Activated naive CD8-positive, alpha-beta T cell treated with anti-CD3 and anti-CD28 coated beads, Interleukin-2, amount 50 U/mL, for 16 hours (primary cell): ENCODE measurements at regions not wholly inside any gene's neighbourhood (a gene's known extent, or its start where the extent isn't known, plus 50 kb on each side); places are given as distances from the start of the nearest gene placed in this dataset.

Source experiments
- DNase-seq: peaks from one replicate; pipeline ENCODE4 v3.0.0-alpha.2; 2020; ENCODE audit warnings: low read depth, low spot score

DNA sequence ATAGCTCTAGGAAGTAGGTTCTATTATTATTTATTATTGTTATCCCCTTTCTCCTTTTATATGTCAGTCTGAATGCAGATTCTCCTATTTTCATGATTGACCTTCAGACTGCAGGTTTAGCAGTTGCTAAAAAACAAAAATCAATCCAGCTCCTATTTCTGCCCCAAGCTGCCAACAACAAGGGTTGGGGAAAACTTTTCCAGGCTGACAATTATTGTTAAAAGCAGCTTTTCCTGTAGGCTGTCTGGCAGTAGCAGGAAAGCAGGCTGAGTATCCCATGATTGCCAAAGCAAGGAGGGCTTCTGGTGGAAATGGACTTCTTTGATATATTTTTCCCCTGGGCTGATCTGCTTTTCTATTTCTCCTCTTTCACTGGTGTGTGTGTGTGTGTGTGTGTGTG, 78.0 kb upstream of the CTLA4 start:
- DNase-seq = no peak

DNA sequence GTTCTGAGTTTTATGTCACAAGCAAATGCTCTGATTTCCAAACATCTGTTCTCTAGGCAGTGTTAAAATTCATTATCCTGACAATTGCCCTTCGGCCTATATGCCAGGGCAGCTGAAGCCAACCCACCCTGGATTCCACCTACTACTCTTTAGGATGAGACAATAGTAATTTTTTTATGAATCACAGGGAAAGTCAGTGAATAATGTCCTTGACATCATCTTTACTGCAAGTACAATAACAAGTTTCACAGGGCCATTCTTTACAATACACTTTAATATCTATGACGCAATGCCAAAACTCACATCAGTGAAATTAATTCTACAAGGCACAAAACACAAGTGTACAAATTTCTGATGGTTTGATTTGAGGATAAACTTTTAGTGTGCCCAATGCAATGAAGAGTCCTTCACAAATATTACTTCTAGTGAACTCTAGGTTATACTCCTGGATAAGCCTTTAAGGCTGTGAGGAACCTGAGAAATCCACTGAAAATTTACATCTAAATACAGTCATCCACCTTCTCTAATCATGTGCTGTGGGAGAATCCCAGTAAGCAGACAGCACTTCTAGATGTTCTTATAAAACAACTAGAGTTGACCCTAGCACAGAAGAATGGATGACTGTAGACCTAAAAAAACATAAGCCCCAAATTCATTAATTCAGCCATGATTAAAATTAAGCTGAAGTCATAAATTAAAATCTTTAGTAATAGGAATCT, 77.3 kb upstream of the CTLA4 start:
- DNase-seq = no peak

DNA sequence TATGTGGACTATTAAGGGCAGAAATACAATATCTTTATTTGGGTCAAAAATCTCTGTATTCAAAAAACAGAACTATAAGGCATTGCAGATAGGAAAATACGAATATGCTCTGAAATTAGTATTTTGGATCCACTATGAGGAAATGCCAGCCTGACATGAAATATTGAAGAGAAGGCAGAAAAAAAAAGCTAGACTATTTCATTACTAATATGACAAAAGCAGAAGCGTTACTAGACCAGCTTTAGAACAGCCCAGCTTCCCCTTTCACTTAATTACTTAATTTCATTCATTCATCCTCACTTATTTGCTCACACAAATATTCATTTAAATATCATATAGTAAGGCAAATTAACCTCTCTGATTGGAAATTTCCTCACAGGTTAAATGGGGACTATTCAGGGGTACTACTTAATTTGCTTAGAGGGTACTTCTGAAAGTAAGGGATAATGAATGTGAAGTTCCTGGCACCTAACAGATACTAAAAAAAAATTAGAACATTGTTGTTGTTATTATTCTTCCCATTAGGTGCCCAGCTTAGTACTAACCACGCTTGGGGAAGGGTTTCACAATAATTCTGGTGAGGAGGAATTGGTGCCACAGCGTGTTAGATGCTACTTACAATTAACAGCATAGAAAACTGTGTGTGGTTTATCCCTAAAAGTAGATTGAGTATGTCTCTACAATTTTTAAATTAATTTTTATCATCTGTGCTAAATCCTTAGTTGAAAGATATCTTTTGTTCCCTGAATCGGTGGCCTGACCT, 71.1 kb upstream of the CTLA4 start:
- no peak for DNase-seq

DNA sequence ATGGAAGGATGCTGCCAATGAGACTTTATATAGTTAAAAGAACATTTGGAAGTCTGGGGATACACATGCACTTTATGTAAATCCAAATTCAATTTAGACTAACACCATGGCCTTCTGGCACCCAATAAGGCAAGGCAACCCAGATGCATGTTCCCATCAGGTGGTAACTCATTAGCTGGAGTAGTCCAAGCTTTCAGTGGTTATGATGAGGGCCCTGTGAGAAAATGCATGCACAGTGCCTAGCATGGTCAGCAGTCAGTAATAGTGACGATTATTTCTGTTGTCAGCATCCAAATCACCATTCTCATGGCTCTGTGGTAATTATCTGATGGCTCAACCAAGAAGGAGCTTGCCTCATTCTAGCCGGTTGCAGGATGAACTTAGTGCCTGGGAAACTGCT, 70.3 kb upstream of the CTLA4 start:
- no peak for DNase-seq

DNA sequence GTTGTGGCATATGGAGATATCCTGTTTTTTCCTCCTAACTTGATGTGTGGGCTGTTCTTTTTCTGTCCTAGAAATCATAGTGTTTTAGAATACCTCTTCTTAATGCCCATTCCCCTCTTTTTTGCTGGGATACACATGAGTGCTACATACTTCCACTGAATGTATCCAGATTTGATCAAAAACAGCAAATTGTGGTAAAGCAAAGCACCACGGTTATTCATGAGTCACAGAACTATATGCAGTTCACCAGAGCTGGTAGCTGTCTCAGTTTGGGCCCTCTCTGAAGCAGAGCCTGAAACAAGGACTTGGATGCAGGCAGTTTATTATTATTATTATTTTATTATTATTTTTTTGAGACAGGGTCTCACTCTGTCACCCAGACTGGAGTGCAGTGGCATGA, 69.9 kb upstream of the CTLA4 start:
- DNase-seq = no peak

DNA sequence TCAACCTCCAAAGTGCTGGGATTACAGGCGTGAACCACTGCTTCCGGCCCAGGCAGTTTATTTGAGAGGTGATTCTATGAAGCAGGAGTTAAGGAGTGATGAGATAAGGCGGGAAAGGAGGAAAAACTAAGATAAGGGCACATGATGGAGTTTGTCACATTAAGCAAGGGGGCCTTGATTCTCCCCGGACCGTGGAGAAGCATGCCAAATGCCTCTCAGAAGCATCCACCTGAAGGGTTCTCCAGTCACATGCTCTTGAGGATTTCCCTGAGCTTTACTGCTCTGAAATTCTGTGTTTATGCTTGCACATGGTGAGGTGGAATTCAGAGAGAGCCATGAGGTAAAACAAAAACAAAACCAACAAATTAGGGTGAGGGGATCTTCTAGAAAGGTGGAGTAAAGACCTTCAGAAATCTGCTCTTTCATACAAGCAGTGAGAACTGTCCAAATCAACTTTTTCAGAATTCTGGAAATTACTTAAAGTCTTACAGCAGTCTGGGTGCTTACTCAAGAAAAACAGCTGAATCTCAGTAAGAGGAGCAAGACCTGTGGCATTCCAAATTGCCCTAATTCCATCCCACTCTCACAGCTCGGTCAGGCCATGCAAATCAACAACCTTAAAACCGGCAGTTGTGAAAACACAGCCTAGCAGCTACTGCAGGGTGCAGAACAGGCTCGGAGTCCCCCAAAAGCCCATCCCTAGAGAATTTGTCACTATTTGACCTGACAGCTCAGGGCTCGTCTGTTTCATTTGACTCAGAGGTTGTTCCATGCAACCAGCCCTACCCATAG, 69.1 kb upstream of the CTLA4 start:
- DNase-seq = no peak

DNA sequence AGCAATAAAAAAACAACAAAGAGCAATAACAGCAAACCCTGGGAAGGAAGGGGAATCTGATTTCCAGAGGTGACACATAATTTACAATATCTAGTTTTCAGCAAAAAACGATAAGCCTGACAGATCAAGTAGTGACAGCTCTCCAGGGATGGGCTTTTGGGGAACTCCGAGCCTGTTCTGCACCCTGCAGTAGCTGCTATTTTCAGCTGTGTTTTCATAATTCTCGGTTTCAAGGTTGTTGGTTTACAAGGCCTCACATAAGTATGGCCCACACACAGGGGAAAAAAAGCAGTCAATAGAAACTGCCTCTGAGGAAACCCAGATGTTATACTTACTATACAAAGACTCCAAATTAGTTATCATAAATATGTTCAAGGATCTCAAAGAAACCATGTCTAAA, 67.7 kb upstream of the CTLA4 start:
- no peak for DNase-seq

DNA sequence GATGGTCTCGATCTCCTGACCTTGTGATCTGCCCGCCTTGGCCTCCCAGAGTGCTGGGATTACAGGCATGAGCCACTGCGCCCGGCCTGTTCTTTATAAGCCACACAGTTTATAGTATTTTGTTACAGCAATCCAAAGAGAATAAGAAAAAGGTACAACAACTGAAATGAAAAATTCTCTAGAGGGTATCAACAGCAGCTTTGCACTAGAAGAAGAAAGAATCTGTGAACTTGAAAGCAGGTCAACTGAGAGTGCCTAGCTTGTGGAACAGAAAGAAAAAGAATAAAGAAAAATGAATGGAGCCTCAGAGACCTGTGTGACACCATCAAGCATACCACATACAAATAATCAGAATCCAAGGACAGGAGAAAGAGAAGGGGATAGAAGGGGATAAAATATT, 66.8 kb upstream of the CTLA4 start:
- no peak for DNase-seq

DNA sequence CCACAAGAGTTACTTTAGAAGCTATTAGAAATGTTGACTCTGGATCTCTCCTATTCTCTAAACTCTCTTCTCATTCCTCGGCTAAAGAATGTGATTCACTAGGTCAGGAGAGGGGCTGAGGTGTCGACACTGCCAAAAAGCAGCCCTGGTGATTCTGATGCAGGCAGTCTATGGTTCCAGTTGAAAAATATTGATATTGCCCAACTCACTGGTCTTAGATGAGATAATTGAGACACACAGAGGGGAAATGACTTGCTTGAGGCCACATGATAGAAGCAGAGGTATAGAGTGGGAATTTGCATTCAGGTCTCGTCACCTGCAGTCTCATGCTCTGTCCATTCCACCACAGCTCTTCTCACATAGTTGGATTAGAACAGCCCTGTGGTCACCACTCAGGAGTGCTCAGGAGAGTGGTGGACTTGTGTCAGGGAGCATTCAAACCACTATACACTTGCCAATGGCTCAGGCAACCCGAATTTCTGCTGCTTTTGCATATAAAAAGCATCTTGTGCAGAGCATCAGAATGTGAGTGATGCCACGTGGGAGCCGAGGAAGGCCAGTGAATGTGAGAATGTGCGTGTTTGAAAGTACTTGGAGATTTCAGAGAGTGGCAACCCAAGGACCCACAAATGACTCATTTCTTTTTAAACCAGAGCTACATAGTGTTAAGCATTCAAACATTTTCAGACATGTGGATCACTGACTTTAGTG, 65.1 kb upstream of the CTLA4 start:
- no peak for DNase-seq

DNA sequence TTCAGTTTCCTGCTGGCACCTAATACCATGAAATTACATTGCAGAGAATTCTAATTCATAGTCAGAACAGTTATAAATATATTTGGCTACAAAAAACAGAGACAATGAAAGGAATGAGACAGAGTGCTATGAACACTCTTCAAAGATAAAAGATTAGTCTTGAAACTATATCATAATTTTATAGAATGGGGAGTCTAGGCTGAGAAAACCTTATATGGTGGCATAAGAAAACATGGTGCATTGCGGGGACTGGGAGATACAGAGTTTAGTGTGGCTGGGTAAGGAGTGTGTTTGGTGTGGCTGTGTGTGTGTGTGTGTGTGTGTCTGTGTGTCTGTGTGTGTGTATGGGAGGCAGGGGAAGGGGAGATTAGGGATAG, 64.5 kb upstream of the CTLA4 start:
- DNase-seq = no peak

DNA sequence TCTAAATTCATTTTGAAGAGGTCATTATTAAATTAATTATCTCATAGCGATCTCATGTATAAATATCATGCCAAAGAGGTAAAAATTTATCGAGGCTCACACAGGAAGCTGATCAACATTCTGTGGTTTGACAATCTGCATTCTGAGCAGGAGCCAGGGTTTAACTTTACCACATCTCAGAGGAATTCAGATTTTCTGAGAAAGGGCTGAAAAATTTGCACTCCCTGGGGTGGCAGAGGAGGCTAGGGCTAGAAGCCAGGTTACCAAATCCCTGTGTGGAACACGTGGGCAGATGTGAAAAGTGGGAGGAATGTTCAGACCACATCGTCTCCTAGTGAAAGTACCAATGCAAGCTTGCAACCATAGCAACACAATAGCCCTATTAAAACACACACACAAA, 63.5 kb upstream of the CTLA4 start:
- DNase-seq = no peak

DNA sequence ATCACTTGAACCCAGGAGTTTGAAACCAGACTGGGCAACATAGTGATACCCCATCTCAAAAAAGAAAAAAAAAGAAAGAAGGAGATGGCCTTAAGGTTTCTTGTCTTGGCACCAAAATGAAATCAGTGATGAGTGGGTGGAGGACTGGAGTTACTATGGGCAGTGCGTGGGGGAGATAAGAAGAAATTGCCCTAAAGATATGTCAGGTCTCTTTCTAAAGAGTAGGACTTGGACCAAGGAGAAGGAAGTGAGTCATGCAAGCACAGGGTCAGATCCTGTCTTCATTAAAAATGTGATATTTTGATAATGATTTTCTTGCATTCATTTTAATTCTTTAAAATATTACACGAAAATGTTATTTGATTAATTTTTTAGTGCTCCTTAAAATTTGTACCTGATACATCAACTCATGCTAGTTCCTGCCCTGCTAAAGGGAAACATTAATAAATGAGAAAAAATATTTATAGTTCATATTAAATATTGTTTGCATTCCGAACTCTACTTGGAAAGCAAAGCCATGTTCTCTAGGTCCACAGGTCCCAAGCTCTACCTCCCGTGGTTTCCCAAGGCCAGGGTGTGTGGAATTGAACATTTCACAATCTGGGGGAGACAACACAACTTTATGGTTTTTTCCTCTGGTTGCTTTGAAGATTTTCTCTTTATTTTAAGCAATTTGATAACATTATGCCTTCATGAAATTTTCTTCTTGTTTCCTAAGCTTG, 62.6 kb upstream of the CTLA4 start:
- DNase-seq = no peak

DNA sequence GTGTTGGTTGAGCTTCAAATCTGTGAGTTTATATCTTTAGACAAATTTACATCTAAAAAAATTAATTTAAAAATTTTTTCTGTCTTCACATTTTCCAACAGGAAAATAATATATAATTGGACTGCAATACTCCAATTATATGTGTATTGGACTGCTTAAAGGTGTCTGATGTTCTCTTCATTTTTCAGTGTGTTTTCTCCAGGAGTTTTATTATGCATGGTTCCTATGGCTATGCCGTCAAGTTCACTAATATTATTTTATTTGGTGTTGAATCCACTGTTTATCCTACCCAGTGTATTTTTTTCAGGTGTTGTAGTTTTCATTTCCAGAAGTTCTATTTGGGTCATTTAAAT, 62.1 kb upstream of the CTLA4 start:
- no peak for DNase-seq

DNA sequence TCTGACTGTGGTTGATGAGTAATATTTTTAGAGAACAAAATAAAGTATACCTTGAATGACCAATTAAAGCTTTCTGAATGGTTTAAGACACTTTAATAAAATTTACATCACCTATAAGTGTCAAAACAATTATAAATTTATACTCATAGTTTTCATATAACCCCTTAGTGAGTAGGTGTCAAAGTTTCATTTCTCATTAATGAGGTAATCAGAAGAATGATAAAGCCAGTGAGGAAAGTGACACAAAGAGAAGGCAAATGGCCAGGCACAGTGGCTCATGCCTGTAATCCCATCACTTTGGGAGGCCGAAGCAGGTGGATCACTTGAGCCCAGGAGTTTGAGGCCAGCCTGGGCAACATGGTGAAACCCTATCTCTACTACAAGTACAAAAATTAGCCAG, 60.8 kb upstream of the CTLA4 start:
- DNase-seq = no peak

DNA sequence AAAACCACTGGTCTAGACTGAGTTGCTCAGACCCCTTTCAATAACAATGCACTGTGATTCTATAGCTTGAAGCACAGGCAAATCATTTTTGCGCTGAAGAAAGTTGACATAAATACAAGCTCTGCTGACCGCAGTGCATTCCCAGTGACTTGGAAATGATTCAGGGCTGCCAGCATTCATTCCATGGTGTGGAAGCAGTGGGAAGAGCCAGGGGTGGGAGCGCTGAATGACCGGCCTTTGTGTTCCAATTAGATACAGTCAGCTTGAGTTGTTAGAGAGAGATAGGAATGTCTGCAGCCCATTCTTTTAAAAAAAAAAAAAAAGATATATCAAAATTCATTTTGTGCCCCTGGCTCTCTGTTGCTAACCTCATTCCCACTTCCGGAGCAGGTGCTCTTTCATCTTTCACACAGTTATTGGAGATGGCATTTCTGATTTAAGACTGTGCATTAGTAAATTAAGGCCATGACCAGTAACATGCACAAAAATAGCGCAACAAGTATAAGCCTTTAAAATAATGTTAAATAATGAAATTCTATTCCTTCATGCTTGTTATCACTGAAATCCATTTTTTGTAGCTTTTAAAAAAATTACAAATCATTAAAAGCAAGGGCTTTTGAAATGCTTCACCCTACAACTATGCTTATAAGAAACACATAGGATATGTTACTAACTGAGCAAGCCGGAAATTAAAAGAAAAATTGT, 59.4 kb upstream of the CTLA4 start:
- DNase-seq = no peak

DNA sequence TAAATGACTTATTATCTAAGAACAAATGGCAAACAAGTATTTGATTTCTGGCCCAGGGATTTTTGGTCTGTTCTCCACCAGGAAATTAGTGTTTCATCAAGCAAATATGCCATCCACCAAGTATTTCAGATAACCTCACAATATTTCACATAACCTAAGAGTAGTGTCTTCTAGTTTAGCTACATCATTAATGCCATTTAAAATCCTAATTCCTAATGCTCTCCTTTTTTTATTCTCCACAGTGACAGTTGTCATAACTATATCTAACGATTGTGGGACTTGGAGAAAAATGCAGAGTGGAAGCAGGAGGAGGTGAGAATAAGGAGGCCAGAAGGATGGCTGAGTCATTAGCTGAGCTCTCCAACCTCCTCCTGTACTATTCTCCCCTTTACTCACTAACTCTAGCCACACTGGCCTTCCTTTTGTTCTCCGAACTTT, 58.5 kb upstream of the CTLA4 start:
- no peak for DNase-seq

DNA sequence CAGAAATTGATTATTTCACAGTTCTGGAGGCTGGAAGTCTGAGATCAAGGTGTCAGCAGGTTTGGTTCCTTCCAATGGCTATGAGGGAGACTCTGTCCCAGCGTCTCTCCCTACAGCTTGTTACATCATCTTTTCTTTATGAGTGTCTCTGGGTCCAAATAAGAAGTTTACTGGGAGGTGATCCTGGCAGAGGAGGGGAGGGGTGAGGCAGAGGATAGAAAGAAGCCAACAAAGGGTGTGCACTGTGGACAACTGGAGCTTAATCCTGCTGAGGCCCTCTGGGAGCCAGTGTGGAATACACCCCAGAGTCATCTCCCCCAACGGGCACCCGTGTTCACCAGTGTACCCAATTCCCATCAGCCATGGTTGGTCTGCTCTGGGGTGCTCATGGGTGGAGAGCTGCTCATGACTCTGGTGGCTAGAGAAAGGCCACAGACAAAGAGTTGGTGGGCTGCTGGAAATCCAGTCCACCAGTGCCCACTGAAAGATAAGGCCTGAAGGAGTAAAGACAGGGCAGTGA, 57.5 kb upstream of the CTLA4 start:
- DNase-seq = no peak

DNA sequence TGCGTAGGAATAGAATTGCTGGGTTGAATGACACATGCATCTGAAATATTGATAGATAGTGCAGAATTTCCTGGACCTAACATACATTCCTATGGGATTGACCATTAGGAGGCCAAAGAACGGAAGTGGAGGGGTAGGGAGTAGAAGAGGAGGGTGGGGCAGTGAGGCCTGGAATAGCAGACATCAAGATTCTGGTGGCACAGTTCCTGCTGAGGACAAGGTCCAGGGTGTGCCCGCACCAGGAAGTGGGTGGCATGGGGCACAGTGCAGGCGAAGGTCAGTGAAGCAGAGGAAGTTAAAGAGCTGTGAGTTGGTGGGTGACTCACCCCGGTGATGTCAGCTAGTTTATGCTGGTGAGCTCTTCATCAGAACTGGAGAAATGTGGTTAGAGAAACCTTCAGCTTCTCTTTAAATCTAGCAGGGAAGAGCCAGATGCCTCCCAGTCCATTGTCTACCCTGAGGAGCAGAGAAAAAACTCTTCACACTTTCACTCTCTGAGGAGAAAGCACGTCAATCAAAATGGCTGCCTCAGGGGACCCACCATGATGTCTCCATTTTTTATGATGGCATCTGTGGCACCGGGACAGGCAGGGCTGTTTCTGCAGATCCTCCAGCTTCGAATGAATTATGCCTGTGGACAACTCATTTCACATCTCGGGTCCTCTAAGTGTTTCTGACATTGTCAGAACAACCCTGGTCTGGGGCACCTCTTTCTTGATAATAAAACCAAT, 55.9 kb upstream of the CTLA4 start:
- DNase-seq = peak; percentile 43

DNA sequence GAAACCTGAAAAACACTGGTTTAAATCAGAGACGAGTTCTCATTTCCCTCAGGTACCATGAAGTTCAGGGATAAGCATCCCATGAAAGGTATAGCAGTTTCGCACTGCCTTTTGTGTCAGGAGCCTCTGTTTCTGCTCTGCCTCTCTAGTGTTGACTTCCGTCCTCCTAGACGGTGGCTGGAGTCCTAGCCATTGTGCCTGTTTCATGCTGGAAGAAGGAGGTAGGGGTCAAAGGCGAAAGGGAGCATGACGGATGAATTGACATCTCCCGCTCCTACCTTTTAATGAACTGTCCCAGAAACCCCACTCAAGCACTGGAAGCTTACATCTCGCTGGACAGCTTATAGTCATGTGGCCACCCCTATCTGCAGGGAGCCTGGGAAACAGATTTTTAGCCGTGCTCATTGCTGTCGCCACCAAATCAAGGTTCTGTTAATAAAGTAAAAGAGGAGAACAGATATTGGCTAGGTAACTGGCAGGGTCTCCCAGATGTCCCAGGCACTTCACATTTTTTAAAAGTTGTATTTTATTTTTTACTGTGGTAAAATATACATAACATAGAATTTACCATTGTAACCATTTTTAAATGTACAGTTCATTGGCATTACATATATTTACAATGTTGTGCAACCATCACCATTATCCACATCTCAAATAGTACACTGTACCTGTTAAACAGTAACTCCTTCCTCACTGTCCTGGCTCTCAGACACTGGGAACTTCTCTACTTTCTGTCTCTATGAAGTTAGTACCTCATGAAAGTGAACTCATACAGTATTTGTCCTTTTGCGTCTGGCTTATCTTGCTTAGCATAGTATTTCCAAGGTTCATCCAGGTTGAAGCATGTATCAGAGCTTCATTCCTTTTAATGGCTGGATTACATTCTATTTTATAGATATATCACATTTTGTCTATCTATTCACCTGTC, 55.0 kb upstream of the CTLA4 start:
- no peak for DNase-seq
